ENCODE measurements at regions not wholly inside any gene's neighbourhood (a gene's known extent, or its start where the extent isn't known, plus 50 kb on each side); places are given as distances from the start of the nearest gene placed in this dataset.

GRCh38 chr9:135397142-135397541 is 82.4 kb upstream of the PPP1R26 start (continued):
- TF ChIP-seq REST (IDR thresholded peaks at IDR 0.05; ENCODE audit: borderline replicate concordance) = no peak
- TF ChIP-seq REST (CRISPR knock-in tag; IDR thresholded peaks at IDR 0.05; ENCODE audit: low read depth) = no peak
- no peak for TF ChIP-seq EGR1 (conservative IDR thresholded peaks at IDR 0.05)
- TF ChIP-seq IFI16 (CRISPR knock-in tag; IDR thresholded peaks at IDR 0.05) = no peak
- no peak for TF ChIP-seq CREB5 (CRISPR knock-in tag; IDR thresholded peaks at IDR 0.05)
- TF ChIP-seq MED1 (CRISPR knock-in tag; IDR thresholded peaks at IDR 0.05; ENCODE audit: borderline replicate concordance) = no peak
- TF ChIP-seq MLLT1 (IDR thresholded peaks at IDR 0.05) = no peak
- no peak for TF ChIP-seq THAP7 (CRISPR knock-in tag; IDR thresholded peaks at IDR 0.05)
- no peak for TF ChIP-seq GATA2 (CRISPR knock-in tag; IDR thresholded peaks at IDR 0.05)
- TF ChIP-seq ZNF217 (CRISPR knock-in tag; IDR thresholded peaks at IDR 0.05) = no peak
- no peak for TF ChIP-seq CTBP1 (IDR thresholded peaks at IDR 0.05; ENCODE audit: borderline replicate concordance)
- no peak for TF ChIP-seq ZNF311 (CRISPR knock-in tag; IDR thresholded peaks at IDR 0.05)

All from K562 (cell line).